ENCODE measurements at regions not wholly inside any gene's neighbourhood (a gene's known extent, or its start where the extent isn't known, plus 50 kb on each side); places are given as distances from the start of the nearest gene placed in this dataset.
"Not testable (repeated sequence)": the region's sequence is repeated elsewhere in the genome, so short reads cannot be mapped to it uniquely, and the experiment has no call there.

GRCh38 chr6:163735076-163735475 lies 320.6 kb downstream of the QKI start:
- Mint-ChIP-seq H3K9me3 (no peaks in the 10 kb centered on the region), H3K27me3 (peaks cover 6% of the 10 kb centered on the region), H3K36me3 (ENCODE audit: low read depth) (no peaks in the 10 kb centered on the region), H3K27ac (no peak overlapping the region), H3K4me3 (no peak overlapping the region), H3K4me1 (ENCODE audit: low read depth) (no peaks in the 10 kb centered on the region)
- Histone ChIP-seq H3K27ac (ENCODE audit: low read depth in 1 of 2, low read length in 2 of 2) (no peak overlapping the region), H3K4me3 (ENCODE audit: low read length) (no peak overlapping the region), H3K9me3 (ENCODE audit: control insufficient read depth in 1 of 2, insufficient read depth in 1 of 2, low read length in 2 of 2) (no peaks in the 10 kb centered on the region), H3K27me3 (ENCODE audit: control insufficient read depth in 1 of 2, insufficient read depth in 2 of 2, low read length in 2 of 2) (peaks cover 0 to 4% of the 10 kb centered on the region in 2 experiments), H3K4me1 (ENCODE audit: insufficient read depth, low read length) (no peaks in the 10 kb centered on the region), H3K36me3 (ENCODE audit: insufficient read depth, low read length) (no peaks in the 10 kb centered on the region)
- DNase-seq (no peak), ATAC-seq (ENCODE audit: poor library complexity) (no peak)
- CTCF ChIA-PET, result no interaction called here
- TF ChIP-seq, protein P1, sequence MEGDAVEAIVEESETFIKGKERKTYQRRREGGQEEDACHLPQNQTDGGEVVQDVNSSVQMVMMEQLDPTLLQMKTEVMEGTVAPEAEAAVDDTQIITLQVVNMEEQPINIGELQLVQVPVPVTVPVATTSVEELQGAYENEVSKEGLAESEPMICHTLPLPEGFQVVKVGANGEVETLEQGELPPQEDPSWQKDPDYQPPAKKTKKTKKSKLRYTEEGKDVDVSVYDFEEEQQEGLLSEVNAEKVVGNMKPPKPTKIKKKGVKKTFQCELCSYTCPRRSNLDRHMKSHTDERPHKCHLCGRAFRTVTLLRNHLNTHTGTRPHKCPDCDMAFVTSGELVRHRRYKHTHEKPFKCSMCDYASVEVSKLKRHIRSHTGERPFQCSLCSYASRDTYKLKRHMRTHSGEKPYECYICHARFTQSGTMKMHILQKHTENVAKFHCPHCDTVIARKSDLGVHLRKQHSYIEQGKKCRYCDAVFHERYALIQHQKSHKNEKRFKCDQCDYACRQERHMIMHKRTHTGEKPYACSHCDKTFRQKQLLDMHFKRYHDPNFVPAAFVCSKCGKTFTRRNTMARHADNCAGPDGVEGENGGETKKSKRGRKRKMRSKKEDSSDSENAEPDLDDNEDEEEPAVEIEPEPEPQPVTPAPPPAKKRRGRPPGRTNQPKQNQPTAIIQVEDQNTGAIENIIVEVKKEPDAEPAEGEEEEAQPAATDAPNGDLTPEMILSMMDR (IDR thresholded peaks at IDR 0.05), result no peak
- POLR2A ChIA-PET, result no interaction called here
- intact Hi-C loops (cut with DNase I, micrococcal nuclease), result no loop called here

- TF ChIP-seq, protein P1 (IDR thresholded peaks at IDR 0.05), result no peak
- CTCF ChIA-PET, result no interaction called here
- Histone ChIP-seq H3K27ac (ENCODE audit: low read depth in 1 of 2, low read length in 2 of 2) (no peak overlapping the region), H3K36me3 (ENCODE audit: insufficient read depth, low read length) (no peaks in the 10 kb centered on the region), H3K27me3 (ENCODE audit: control insufficient read depth in 1 of 2, insufficient read depth in 2 of 2, low read length in 2 of 2) (peaks cover 0 to 4% of the 10 kb centered on the region in 2 experiments), H3K9me3 (ENCODE audit: control insufficient read depth in 1 of 2, insufficient read depth in 1 of 2, low read length in 2 of 2) (no peaks in the 10 kb centered on the region), H3K4me1 (ENCODE audit: insufficient read depth, low read length) (no peaks in the 10 kb centered on the region), H3K4me3 (ENCODE audit: low read length) (no peak overlapping the region)
- H3K27ac Mint-ChIP-seq, result no peak overlapping the region
- POLR2A ChIA-PET, result no interaction called here
- intact Hi-C loops (cut with DNase I, micrococcal nuclease), result no loop called here
- no peak overlapping the region for H3K4me3 Mint-ChIP-seq
- H3K36me3 Mint-ChIP-seq (ENCODE audit: low read depth), result no peaks in the 10 kb centered on the region
- no peak for DNase-seq
- peaks cover 6% of the 10 kb centered on the region for H3K27me3 Mint-ChIP-seq
- H3K9me3 Mint-ChIP-seq, result no peaks in the 10 kb centered on the region
- no peaks in the 10 kb centered on the region for H3K4me1 Mint-ChIP-seq (ENCODE audit: low read depth)
- ATAC-seq (ENCODE audit: poor library complexity), result no peak
These were observed 318.5 kb downstream of the QKI start for GRCh38 chr6:163733061-163733460.

GRCh38 chr6:163732479-163732878 lies 318.0 kb downstream of the QKI start:
- DNase-seq (no peak), ATAC-seq (ENCODE audit: poor library complexity) (no peak)
- Mint-ChIP-seq H3K4me3 (no peak overlapping the region), H3K9me3 (no peaks in the 10 kb centered on the region), H3K27ac (no peak overlapping the region), H3K27me3 (peaks cover 6% of the 10 kb centered on the region), H3K4me1 (ENCODE audit: low read depth) (no peaks in the 10 kb centered on the region), H3K36me3 (ENCODE audit: low read depth) (no peaks in the 10 kb centered on the region)
- peaks cover 0 to 4% of the 10 kb centered on the region in 2 experiments for H3K27me3 ChIP-seq (ENCODE audit: control insufficient read depth in 1 of 2, insufficient read depth in 2 of 2, low read length in 2 of 2)
- no peak overlapping the region for H3K4me3 ChIP-seq (ENCODE audit: low read length)
- H3K27ac ChIP-seq (ENCODE audit: low read depth in 1 of 2, low read length in 2 of 2), result no peak overlapping the region
- no peaks in the 10 kb centered on the region for H3K36me3 ChIP-seq (ENCODE audit: insufficient read depth, low read length)
- intact Hi-C loops (cut with DNase I, micrococcal nuclease), result no loop called here
- TF ChIP-seq, protein P1 (IDR thresholded peaks at IDR 0.05), result no peak
- no peaks in the 10 kb centered on the region for H3K9me3 ChIP-seq (ENCODE audit: control insufficient read depth in 1 of 2, insufficient read depth in 1 of 2, low read length in 2 of 2)
- ChIA-PET CTCF (no interaction called here), POLR2A (no interaction called here)
- H3K4me1 ChIP-seq (ENCODE audit: insufficient read depth, low read length), result no peaks in the 10 kb centered on the region

GRCh38 chr6:163732014-163732351 lies 317.5 kb downstream of the QKI start:
- ATAC-seq (ENCODE audit: poor library complexity); H3K4me3 ChIP-seq (ENCODE audit: low read length); intact Hi-C loops (cut with DNase I, micrococcal nuclease); H3K9me3 ChIP-seq (ENCODE audit: control insufficient read depth in 1 of 2, insufficient read depth in 1 of 2, low read length in 2 of 2); H3K4me1 ChIP-seq (ENCODE audit: insufficient read depth, low read length); H3K36me3 ChIP-seq (ENCODE audit: insufficient read depth, low read length); H3K27me3 ChIP-seq (ENCODE audit: control insufficient read depth in 1 of 2, insufficient read depth in 2 of 2, low read length in 2 of 2); H3K4me3 Mint-ChIP-seq; H3K4me1 Mint-ChIP-seq (ENCODE audit: low read depth); H3K27me3 Mint-ChIP-seq; H3K36me3 Mint-ChIP-seq (ENCODE audit: low read depth); DNase-seq; H3K27ac ChIP-seq (ENCODE audit: low read depth in 1 of 2, low read length in 2 of 2); CTCF ChIA-PET; POLR2A ChIA-PET; H3K27ac Mint-ChIP-seq; H3K9me3 Mint-ChIP-seq: not testable (repeated sequence)

All from CD4-positive, alpha-beta T cell (primary cell).